Stimulated activated CD8-positive, alpha-beta memory T cell treated with anti-CD3 and anti-CD28 coated beads, Interleukin-15, amount 100 ng/mL, for 4 hours (primary cell): ENCODE measurements at regions not wholly inside any gene's neighbourhood (a gene's known extent, or its start where the extent isn't known, plus 50 kb on each side); places are given as distances from the start of the nearest gene placed in this dataset.
"Not testable (repeated sequence)": the region's sequence is repeated elsewhere in the genome, so short reads cannot be mapped to it uniquely, and the experiment has no call there.

Source experiments
- DNase-seq, 2 donors: peaks; one replicate each; pipeline ENCODE4 v3.0.0-alpha.2; 2020; ENCODE audit warnings: low read depth in 2 of 2

GRCh38 chr7:67475293-67475692 lies 478.7 kb downstream of the TYW1 start:
- no peak for DNase-seq

- no peak for DNase-seq
Observed at GRCh38 chr7:67478066-67478465, 481.4 kb downstream of the TYW1 start.

- no peak for DNase-seq
Observed at GRCh38 chr7:67484244-67484751, 487.7 kb downstream of the TYW1 start.

- DNase-seq = no peak
Observed at GRCh38 chr7:67486401-67486800, 489.8 kb downstream of the TYW1 start.

- no peak for DNase-seq
Observed at GRCh38 chr7:67487316-67487715, 490.7 kb downstream of the TYW1 start.

- no peak for DNase-seq
Observed at GRCh38 chr7:67489881-67490280, 493.2 kb downstream of the TYW1 start.

- DNase-seq = no peak
Observed at GRCh38 chr7:67493366-67493765, 496.7 kb downstream of the TYW1 start.

GRCh38 chr7:67496589-67496988 lies 500.0 kb downstream of the TYW1 start:
- DNase-seq = no peak

GRCh38 chr7:67497914-67498313 lies 501.3 kb downstream of the TYW1 start:
- DNase-seq = not testable (repeated sequence)

- DNase-seq = no peak
Observed at GRCh38 chr7:67502929-67503328, 506.3 kb downstream of the TYW1 start.

GRCh38 chr7:67505449-67505848 lies 508.8 kb downstream of the TYW1 start:
- DNase-seq = no peak

GRCh38 chr7:67512481-67512880 lies 515.8 kb downstream of the TYW1 start:
- no peak for DNase-seq

- no peak for DNase-seq
Observed at GRCh38 chr7:67518580-67518979, 521.9 kb downstream of the TYW1 start.

GRCh38 chr7:67519171-67519570 lies 522.5 kb downstream of the TYW1 start:
- DNase-seq = no peak

- DNase-seq = no peak
Observed at GRCh38 chr7:67522504-67522903, 525.9 kb downstream of the TYW1 start.

GRCh38 chr7:67523713-67524112 lies 527.1 kb downstream of the TYW1 start:
- no peak for DNase-seq

GRCh38 chr7:67525588-67525987 lies 529.0 kb downstream of the TYW1 start:
- DNase-seq = no peak

- DNase-seq = no peak
Observed at GRCh38 chr7:67535241-67535989, 538.8 kb downstream of the TYW1 start.

- no peak for DNase-seq
Observed at GRCh38 chr7:67542916-67543315, 546.3 kb downstream of the TYW1 start.

GRCh38 chr7:67547183-67547907 lies 550.7 kb downstream of the TYW1 start:
- no peak for DNase-seq

- DNase-seq = no peak
Observed at GRCh38 chr7:67549126-67549525, 552.5 kb downstream of the TYW1 start.

GRCh38 chr7:67550801-67551436 lies 554.3 kb downstream of the TYW1 start:
- no peak for DNase-seq

- DNase-seq = no peak
Observed at GRCh38 chr7:67552738-67553137, 556.1 kb downstream of the TYW1 start.
